ENCODE measurements at regions not wholly inside any gene's neighbourhood (a gene's known extent, or its start where the extent isn't known, plus 50 kb on each side); places are given as distances from the start of the nearest gene placed in this dataset.
"Not testable (repeated sequence)": the region's sequence is repeated elsewhere in the genome, so short reads cannot be mapped to it uniquely, and the experiment has no call there.

DNA sequence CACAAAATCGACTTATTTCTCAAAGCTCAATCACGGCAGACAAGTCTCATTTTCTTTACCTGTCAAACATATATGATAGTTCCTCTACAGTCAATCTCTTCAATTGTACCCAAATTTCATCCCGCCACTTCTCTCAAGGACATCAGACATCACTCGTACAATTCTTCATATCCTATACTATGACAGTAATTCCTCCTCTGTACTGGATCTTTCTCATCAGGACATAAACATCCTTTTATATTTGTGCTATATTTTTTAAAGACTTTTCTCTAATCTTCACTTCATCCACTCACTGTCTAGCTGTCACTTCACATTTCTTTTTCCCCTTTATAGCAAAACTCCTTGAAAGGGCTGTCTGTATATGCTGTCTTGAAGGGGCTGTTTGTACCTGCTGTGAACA is 419.1 kb upstream of the NR5A2 start:
- H3K4me3 ChIP-seq (replicated peaks in 1 of 3): no peak overlapping the region
- TF ChIP-seq POLR2A (IDR thresholded peaks at IDR 0.05): no peak
- no peak for TF ChIP-seq CTCF (IDR thresholded peaks at IDR 0.05)
- intact Hi-C loops (cut with DNase I): no loop called here
- H3K9me3 ChIP-seq: no peaks in the 10 kb centered on the region
- no peaks in the 10 kb centered on the region for H3K27me3 ChIP-seq
- DNase-seq: no peak
- H3K36me3 ChIP-seq: no peaks in the 10 kb centered on the region
- H3K4me1 ChIP-seq: no peaks in the 10 kb centered on the region
- WGBS, 2 donors: 91 to 97% methylated on average over 4 of the region's 4 CpGs
- H3K27ac ChIP-seq: no peak overlapping the region

GRCh38 chr1:199612976-199613774 is 414.3 kb upstream of the NR5A2 start:
- H3K27me3 ChIP-seq: no peaks in the 10 kb centered on the region
- H3K9me3 ChIP-seq: no peaks in the 10 kb centered on the region
- no peak for DNase-seq
- H3K4me3 ChIP-seq (replicated peaks in 1 of 3): no peak overlapping the region
- H3K4me1 ChIP-seq: no peaks in the 10 kb centered on the region
- WGBS, 2 donors: 71 to 81% methylated on average over 6 of the region's 6 CpGs
- intact Hi-C loops (cut with DNase I): no loop called here
- TF ChIP-seq CTCF (IDR thresholded peaks at IDR 0.05): no peak
- TF ChIP-seq POLR2A (IDR thresholded peaks at IDR 0.05): no peak
- no peaks in the 10 kb centered on the region for H3K36me3 ChIP-seq
- H3K27ac ChIP-seq: no peak overlapping the region

DNA sequence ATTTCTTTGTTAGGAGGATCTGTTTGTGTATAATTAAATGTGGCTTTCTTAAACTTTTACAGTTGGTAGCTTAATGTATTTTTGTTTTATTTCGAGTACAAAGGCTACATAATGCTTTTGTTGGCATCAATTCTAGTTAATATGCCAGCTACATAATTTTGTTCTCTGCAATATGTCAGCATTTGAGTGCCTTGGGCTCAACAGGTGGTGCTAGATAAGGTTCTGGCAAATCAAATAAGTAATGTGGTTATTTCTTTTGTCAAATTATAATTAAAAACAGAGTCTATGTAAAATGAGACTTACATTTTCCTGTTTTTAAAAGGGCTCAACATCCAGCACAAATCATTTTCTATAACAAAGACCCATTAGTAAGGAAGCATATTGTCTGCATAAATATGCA is 410.6 kb upstream of the NR5A2 start:
- Histone ChIP-seq H3K9me3 (no peaks in the 10 kb centered on the region), H3K27ac (no peak overlapping the region), H3K36me3 (no peaks in the 10 kb centered on the region), H3K4me1 (no peaks in the 10 kb centered on the region), H3K4me3 (replicated peaks in 1 of 3) (no peak overlapping the region), H3K27me3 (no peaks in the 10 kb centered on the region)
- intact Hi-C loops (cut with DNase I): no loop called here
- DNase-seq: no peak
- 58 to 66% methylated on average over 1 of the region's 1 CpG for WGBS, 2 donors
- no peak for TF ChIP-seq POLR2A (IDR thresholded peaks at IDR 0.05)
- no peak for TF ChIP-seq CTCF (IDR thresholded peaks at IDR 0.05)

- Histone ChIP-seq H3K27me3 (no peaks in the 10 kb centered on the region), H3K4me3 (replicated peaks in 1 of 3) (no peak overlapping the region), H3K9me3 (no peaks in the 10 kb centered on the region), H3K4me1 (no peaks in the 10 kb centered on the region), H3K36me3 (no peaks in the 10 kb centered on the region), H3K27ac (no peak overlapping the region)
- intact Hi-C loops (cut with DNase I): no loop called here
- DNase-seq: no peak
- WGBS, 2 donors: 53 to 57% methylated on average over 4 of the region's 4 CpGs
- no peak for TF ChIP-seq POLR2A (IDR thresholded peaks at IDR 0.05)
- no peak for TF ChIP-seq CTCF (IDR thresholded peaks at IDR 0.05)
Observed at GRCh38 chr1:199619223-199619622, 408.3 kb upstream of the NR5A2 start.

DNA sequence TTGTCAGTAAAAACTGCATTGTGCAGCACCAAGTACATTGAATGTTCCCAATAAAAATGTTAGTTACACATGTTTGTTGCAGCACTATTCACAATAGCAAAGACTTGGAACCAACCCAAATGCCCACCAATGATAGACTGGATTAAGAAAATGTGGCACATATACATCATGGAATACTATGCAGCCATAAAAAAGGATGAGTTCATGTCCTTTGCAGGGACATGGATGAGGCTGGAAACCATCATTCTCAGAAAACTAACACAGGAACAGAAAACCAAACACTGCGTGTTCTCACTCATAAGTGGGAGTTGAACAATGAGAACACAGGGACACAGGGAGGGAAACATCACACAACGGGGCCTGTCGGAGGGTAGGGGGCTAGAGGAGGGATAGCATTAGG is 401.3 kb upstream of the NR5A2 start:
- H3K4me3 ChIP-seq (replicated peaks in 1 of 3); intact Hi-C loops (cut with DNase I); H3K4me1 ChIP-seq; H3K9me3 ChIP-seq; H3K27me3 ChIP-seq; H3K27ac ChIP-seq; H3K36me3 ChIP-seq; DNase-seq: not testable (repeated sequence)
- 95 to 99% methylated on average over 3 of the region's 3 CpGs for WGBS, 2 donors

Measured in thyroid gland (tissue), 4 donors.